LHCN-M2 (cell line): ENCODE measurements at regions not wholly inside any gene's neighbourhood (a gene's known extent, or its start where the extent isn't known, plus 50 kb on each side); places are given as distances from the start of the nearest gene placed in this dataset.

Experiments used
- DNase-seq: peaks from one replicate; pipeline ENCODE4 v3.0.0-alpha.2; 2012; ENCODE audit warnings: low read depth

DNA sequence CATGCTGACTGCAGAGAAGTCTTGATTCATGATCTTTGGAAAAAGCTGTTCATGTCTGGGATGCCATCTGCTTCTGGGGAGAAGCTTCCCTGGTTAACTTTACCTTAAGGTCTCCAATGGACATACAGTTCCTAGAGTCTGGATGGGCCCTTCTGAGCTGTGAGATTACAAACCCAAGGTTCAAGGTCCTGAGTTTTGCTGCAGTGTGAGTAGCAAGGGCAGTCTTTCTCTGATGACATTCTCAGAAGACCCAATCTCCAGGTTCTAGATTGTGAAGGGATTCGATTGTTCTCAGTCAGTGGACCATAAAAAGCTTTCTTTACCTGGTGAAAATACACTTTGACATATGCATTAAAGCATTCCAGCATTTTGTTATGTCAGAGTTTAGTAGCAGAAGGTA, 179.2 kb downstream of the AASDH start:
- no peak for DNase-seq

DNA sequence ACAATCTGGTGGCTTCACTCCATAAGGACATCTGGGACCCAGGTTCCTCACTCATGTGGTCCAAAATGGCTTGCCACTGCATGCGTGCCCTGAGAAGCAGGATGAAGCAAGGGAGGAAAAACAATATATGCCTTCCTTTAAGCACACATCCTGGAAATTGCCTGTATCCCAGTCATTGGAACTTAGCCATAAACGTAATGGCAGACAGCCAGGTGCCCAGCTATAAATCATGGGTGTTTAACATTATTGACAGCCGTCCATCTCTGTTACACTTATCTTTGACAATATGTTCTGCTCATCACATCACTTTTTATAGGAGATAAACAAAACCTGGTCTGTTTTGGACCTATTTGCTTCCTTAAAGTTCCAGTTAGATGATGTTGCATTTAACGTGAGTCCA, 181.0 kb downstream of the AASDH start:
- DNase-seq = no peak

DNA sequence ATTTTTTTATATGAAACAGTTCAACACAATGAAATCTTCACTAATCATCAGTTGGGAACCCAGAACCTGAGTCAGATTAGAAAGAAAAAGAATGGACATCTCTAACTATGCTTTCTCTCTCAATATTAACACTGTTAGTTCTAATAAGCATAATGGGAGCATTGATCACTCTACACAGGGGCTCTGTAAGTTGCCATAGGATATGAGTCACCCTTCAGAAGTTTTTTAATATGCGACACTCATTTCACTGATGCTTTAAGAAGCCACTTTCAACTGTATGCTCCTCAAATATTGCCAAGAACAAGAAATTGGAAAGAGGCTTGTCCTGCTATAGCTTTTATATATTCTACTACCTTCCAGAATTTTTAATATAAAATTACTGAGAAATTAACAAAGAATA, 187.0 kb downstream of the AASDH start:
- no peak for DNase-seq

DNA sequence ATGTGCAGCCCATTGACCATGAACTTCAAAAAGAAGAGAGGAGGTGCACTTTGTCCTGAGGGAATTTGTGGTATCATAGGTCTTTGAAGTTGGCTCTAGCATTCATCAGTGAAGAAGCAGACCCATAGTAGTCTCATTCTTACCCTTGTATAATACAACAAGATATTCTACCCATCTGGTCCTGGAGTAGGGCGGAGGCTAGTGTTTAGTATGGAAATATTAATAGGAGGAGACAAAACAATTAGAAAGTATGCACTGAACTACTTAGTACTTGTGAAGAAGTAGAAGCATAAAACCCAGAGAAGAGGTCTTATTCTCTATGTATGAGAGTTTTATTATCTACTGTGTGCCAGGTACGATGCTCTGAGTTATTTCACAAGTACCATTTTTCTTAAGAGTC, 189.0 kb downstream of the AASDH start:
- no peak for DNase-seq

GRCh38 chr4:56197387-56197786, 189.9 kb downstream of the AASDH start:
- peak; percentile 17 for DNase-seq

GRCh38 chr4:56195025-56195424, 192.3 kb downstream of the AASDH start:
- no peak for DNase-seq

- no peak for DNase-seq
Observed at GRCh38 chr4:56191534-56191933, 195.8 kb downstream of the AASDH start.

DNA sequence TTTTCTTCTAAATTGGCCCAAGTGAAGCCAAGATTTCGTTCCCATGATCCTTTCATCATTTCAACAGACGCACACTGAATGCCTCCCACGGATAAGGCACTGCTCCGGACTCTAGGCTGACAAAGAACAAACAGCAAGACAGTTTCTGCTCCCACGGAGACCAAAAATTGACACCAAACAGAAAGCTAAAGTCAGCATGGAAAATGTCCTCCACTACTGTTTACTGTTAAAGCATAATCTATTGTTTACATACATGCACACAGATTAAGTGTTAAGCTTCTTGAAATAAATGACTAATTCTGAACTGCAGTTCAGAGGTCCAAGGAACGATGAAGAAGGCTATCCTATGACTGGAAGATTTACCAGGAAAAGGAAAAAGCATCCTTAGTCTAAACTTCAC, 199.6 kb downstream of the AASDH start:
- DNase-seq = no peak

DNA sequence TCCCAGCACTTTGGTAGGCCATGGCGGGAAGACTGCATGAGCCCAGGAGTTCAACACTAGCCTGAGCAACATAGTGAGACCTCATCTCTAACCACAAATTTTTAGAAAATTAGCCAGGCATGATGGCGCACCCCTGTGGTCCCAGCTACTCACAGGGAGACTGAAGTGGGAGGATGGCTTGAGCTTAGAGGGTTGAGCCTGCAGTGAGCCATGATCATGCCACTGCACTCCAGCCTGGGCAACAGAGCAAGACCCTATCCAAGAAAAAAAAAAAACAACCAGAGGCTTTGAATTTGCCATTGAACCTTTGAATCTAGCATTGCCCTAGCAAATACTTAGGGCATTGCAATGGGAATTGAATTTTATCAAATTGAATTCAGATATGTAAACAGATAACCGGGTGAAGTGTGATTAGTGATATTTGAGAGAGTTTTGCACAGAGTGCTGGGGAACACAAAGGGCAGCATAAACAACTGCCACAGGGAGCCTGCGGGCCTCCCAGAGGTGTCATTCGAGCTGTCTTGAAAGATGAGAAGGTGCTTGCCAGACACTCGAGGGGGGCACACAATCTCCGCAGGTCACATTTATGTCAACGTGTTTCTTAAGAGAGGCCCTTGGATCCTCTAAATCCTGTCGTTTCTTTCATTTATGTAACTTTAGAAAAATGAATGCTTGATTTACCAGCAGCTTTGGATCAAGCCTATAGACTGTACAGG, 200.3 kb downstream of the AASDH start:
- DNase-seq = no peak

DNA sequence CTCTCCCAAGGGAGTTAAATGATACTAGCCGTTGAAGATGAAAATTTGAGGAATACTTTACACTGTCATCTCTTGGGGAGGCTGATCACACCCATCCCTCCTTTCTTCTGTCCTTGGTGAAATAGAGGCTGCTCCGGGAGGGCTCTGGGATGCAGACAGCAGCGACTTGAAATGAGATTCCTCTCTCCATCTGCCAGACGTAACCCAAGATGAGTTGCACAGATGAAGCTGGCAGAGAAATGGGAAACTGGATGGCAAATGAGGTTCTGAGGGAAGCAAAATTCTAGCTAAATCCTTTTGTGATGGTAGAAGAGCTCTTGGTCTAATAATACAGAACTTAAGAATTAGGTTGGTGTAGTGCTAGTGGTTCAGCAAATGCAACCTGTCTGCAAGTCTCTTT, 201.4 kb downstream of the AASDH start:
- DNase-seq = no peak

GRCh38 chr4:56184214-56184613, 203.1 kb downstream of the AASDH start:
- no peak for DNase-seq

DNA sequence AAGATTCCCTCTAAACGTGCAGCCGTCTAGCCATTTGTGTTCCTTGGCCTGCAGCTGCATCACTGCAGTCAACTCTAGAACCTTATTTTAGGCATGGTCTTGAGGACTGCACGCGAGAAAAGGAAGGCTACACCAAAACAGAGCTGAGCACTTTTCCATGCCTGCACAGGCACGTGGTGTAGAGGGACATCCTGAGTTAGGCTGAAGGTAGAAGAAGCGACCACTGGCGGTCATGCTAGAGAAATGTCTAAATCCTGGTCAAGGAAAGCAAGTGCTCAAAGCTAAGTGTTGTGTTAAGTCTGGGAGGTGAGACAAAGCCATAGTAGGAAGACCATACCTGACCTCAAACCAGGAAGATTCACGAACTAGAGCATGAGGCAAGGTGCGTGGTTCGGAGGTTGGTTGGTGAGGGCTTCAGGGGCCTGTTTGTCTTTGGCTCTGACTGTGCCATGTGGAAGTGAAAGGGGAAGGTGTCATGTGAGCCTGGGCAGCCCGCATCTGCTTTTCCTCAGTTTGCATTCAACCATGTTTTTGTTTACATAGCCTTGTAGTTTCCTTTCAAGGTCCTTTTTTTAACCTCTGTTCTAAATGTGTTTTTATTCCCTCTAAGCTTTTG, 203.8 kb downstream of the AASDH start:
- no peak for DNase-seq

- no peak for DNase-seq
Observed at GRCh38 chr4:56182356-56182755, 204.9 kb downstream of the AASDH start.

DNA sequence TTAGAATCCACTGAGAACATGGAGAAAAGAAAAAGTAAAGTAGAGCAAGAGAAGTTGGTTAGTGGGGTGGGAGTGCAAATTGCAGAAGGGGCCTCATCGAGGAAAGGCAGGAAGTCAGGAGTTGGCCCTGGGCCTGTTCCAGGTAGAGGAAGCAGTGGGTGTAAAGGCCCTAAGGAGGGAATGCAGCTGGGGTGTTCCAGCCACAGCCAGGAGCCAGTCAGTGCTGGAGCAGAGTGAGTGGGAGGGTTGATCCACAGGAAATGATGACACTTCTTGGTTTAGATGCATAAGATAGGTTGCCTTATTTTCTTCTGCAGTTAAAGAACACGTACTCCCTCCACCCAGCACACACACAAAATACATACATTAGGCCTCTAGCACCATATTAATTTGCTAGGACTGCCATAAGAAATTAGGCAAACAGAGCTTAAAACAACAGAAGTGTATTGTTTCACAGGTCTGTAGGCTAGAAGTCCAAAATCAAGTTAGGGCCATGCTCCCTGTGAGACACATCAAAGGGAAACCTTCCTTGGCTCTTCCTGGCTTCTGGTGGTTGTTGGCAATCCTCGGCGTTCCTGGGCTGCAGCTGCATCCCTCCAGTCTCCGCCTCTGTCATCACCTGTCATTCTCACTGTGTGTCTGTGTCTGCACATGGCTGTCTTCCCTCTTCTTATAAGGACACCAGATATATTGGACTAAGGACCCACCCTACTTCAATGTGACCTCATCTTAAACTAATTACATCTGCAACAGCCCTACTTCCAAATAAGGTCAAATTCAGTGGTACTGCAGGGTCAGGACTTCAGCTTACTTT, 205.9 kb downstream of the AASDH start:
- no peak for DNase-seq

- no peak for DNase-seq
Observed at GRCh38 chr4:56169061-56169460, 218.2 kb downstream of the AASDH start.

DNA sequence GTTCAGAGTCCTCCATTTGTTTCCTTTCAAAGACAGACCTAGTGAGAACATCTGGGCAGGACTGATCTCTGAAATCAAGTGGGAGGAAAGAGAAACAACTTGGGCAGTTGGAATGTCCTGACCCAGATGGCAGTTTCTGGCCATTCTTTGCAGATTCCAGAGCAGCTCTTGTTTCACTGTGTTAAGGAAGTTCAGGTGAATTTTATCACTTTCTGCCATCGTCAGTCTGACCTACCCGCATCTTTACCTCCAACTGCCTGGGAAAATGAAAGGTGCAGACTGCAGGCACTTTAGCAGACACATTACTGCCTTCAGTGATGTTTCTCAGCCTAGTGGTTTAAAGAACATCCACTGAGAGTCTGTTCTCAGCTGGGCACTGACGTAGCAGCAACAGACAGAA, 216.2 kb downstream of the CEP135 start:
- DNase-seq = no peak

GRCh38 chr4:56160636-56161035, 211.9 kb downstream of the CEP135 start:
- no peak for DNase-seq

DNA sequence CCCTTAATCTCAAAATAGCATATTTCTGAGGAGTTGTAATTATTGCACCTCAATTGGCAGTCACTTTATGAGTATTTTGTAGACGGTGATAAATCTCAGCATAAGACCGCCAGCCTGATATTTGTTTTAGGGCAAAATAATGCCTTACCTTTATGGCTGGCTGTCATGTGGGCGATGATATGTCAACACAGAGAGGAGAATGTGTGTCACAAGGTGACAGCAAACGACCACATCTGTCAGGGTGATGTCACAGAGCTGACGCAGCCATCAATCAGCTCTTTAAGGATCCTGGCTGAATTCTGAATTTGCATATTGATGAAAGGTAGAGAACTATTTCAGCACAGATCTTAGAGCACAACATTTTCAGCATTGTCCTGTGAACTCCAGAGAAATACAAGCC, 209.7 kb downstream of the CEP135 start:
- no peak for DNase-seq

DNA sequence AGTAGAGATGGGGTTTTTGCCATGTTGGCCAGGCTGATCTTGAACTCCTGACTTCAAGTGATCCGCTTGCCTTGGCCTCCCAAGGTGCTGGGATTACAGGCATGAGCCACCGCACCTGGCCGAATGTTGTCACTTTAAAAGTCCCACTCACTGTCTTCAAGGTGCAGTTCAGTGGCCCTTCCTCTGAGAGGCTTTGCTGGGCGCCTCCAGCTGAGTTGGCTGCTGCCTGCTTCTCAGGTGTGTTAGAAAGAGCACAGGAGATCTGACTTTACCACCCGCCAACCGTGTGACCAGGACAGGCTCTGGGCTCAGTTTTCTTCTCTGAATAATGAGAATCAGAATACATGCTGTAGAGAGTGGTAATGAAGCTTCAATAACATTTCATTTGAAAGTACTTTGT, 207.4 kb downstream of the CEP135 start:
- DNase-seq = no peak

- DNase-seq = no peak
Observed at GRCh38 chr4:56155432-56155831, 206.7 kb downstream of the CEP135 start.

DNA sequence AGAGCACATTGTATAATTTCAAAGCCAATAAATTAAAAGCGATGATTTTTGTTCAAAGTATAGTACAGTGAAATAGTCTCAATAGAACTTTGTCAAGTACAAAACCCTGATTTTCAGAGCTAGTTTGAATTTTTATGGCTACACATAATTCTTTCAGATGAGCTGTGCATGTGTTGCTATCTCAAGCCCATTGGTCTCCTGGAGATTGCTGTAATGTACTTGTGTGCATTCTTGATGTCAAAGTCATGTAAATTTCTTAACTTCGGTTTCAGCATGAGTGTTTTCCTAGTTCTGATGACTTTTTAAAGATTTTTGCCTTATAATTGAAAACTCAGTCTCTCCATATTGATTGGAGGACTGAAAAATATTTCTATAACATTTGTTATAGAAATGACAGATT, 200.8 kb downstream of the CEP135 start:
- peak; percentile 10 for DNase-seq

DNA sequence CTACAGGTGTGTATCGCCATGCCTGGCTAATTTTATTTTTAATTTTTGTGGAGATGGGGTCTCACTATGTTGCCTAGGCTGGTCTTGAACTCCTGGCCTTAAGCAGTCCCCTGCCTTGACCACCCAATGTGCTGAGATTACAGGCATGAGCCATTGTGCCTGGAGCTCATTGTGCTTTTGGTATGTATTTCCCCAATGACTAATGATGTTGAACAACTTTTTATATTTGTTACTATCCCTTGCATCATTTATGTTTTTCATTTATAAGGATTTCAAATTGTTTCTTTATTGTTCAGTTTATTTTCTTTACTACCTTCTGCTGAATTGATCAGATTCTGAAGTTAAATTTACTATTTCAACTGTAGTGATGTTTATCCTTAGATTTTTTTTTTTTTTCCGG, 199.7 kb downstream of the CEP135 start:
- DNase-seq = no peak

DNA sequence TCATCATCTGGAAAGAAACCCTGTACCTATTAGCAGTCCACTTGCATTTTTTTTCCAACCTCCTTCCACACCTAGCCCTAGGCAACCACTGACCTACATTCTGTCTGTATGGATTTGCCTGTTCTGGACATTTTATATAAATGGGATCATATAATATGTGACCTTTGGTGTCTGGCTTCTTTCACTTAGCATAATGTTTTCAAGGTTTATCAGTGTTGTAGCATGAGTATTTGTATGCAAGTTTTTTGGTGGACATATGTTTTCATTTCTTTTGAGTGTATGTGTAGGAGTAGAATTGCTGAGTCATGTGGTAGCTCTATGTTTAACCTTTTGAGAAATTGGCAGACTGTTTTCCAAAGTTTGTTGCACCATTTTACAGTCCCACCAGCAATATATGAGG, 198.6 kb downstream of the CEP135 start:
- DNase-seq = no peak
